DOHH2 (cell line): ENCODE measurements at regions not wholly inside any gene's neighbourhood (a gene's known extent, or its start where the extent isn't known, plus 50 kb on each side); places are given as distances from the start of the nearest gene placed in this dataset.

Experiments
- H3F3A ChIP-seq: fragments of 200-600 bp; sonication (generic), shearing (Covaris generic); 2 replicates; pipeline ENCODE4 v1.6.0; 2016; ENCODE audit warnings: antibody characterized with exemption, mild to moderate bottlenecking; ENCODE audit not compliant: control insufficient read depth, insufficient read depth
- H3K27ac ChIP-seq: fragments of 200-600 bp; sonication (generic); 2 replicates; pipeline ENCODE4 v1.5.1; 2014; ENCODE audit warnings: low read depth, mild to moderate bottlenecking, low read length, moderate library complexity
- H3K27me3 ChIP-seq: fragments of 200-600 bp; sonication (generic); 2 replicates; pipeline ENCODE4 v1.6.1; 2014; ENCODE audit warnings: mild to moderate bottlenecking, low read length, mixed read lengths; ENCODE audit not compliant: control insufficient read depth
- H3K36me3 ChIP-seq: fragments of 200-600 bp; sonication (generic); 2 replicates; pipeline ENCODE4 v1.6.1; 2014; ENCODE audit warnings: mild to moderate bottlenecking, low read length, moderate library complexity, mixed read lengths; ENCODE audit not compliant: control insufficient read depth
- H3K4me1 ChIP-seq: fragments of 200-600 bp; sonication (generic); 2 replicates; pipeline ENCODE4 v1.6.1; 2014; ENCODE audit warnings: mild to moderate bottlenecking, low read length, mixed read lengths; ENCODE audit not compliant: control insufficient read depth
- H3K4me2 ChIP-seq: fragments of 200-600 bp; sonication (generic); 2 replicates; pipeline ENCODE4 v1.6.0; 2014; ENCODE audit warnings: mild to moderate bottlenecking, low read length, moderate library complexity
- H3K4me3 ChIP-seq: fragments of 200-600 bp; sonication (generic); 2 replicates; pipeline ENCODE4 v1.5.1; 2014; ENCODE audit warnings: mild to moderate bottlenecking, low read length, mixed read lengths
- H3K79me2 ChIP-seq: fragments of 200-600 bp; sonication (generic); 2 replicates; pipeline ENCODE4 v1.6.1; 2014; ENCODE audit warnings: mild to moderate bottlenecking, low read length, mixed read lengths; ENCODE audit not compliant: control insufficient read depth
- H3K9me2 ChIP-seq: fragments of 200-600 bp; sonication (generic); replicated peaks from 2 replicates; pipeline ENCODE4 v1.6.1; 2014; ENCODE audit warnings: mild to moderate bottlenecking, low read length, mixed read lengths; ENCODE audit not compliant: control insufficient read depth
- H3K9me3 ChIP-seq: fragments of 200-600 bp; sonication (generic); 2 replicates; pipeline ENCODE4 v1.6.1; 2014; ENCODE audit warnings: antibody characterized with exemption, low read length, mixed read lengths; ENCODE audit not compliant: control insufficient read depth, insufficient read depth
- H4K20me1 ChIP-seq: fragments of 200-600 bp; sonication (generic); 2 replicates; pipeline ENCODE4 v1.6.0; 2014; ENCODE audit warnings: low read depth, mild to moderate bottlenecking, antibody characterized with exemption, low read length, moderate library complexity; ENCODE audit not compliant: control insufficient read depth, insufficient read depth
- CTCF ChIP-seq: fragments of 200-600 bp; sonication (generic); IDR thresholded peaks from one replicate; pipeline ENCODE4 v1.5.1; 2014; ENCODE audit warnings: antibody characterized with exemption, mild to moderate bottlenecking, low read depth, low read length; ENCODE audit not compliant: poor library complexity, severe bottlenecking
- EZH2phosphoT487 ChIP-seq: fragments of 200-600 bp; sonication (generic); IDR thresholded peaks from 2 replicates; pipeline ENCODE4 v1.6.1; 2017; ENCODE audit warnings: borderline replicate concordance, mild to moderate bottlenecking, antibody characterized with exemption, low read length, moderate library complexity, mixed read lengths

GRCh38 chr5:124551939-124552279 is 194.5 kb downstream of the ZNF608 start:
- no peaks in the 10 kb centered on the region for H3K36me3 ChIP-seq
- H3K9me3 ChIP-seq, result no peaks in the 10 kb centered on the region
- TF ChIP-seq EZH2phosphoT487 (no peak), CTCF (no peak)
- H3K27ac ChIP-seq, result no peak overlapping the region
- H3K4me2 ChIP-seq, result no peak overlapping the region
- no peaks in the 10 kb centered on the region for H3K4me1 ChIP-seq
- no peaks in the 10 kb centered on the region for H3K79me2 ChIP-seq
- H3F3A ChIP-seq, result no peaks in the 10 kb centered on the region
- no peaks in the 10 kb centered on the region for H3K9me2 ChIP-seq
- no peak overlapping the region for H3K4me3 ChIP-seq
- H3K27me3 ChIP-seq, result no peaks in the 10 kb centered on the region
- no peaks in the 10 kb centered on the region for H4K20me1 ChIP-seq

GRCh38 chr5:124550731-124551130 is 195.7 kb downstream of the ZNF608 start:
- H3K4me2 ChIP-seq, result no peak overlapping the region
- no peak overlapping the region for H3K4me3 ChIP-seq
- H3K27me3 ChIP-seq, result no peaks in the 10 kb centered on the region
- H3K36me3 ChIP-seq, result no peaks in the 10 kb centered on the region
- no peaks in the 10 kb centered on the region for H3K9me3 ChIP-seq
- no peaks in the 10 kb centered on the region for H3K79me2 ChIP-seq
- no peaks in the 10 kb centered on the region for H3K9me2 ChIP-seq
- no peak overlapping the region for H3K27ac ChIP-seq
- H3K4me1 ChIP-seq, result no peaks in the 10 kb centered on the region
- no peaks in the 10 kb centered on the region for H3F3A ChIP-seq
- no peak for TF ChIP-seq EZH2phosphoT487
- no peak for TF ChIP-seq CTCF
- no peaks in the 10 kb centered on the region for H4K20me1 ChIP-seq

- no peaks in the 10 kb centered on the region for H3K36me3 ChIP-seq
- no peaks in the 10 kb centered on the region for H4K20me1 ChIP-seq
- H3K27me3 ChIP-seq, result no peaks in the 10 kb centered on the region
- TF ChIP-seq CTCF (no peak), EZH2phosphoT487 (no peak)
- no peaks in the 10 kb centered on the region for H3K79me2 ChIP-seq
- H3K9me2 ChIP-seq, result no peaks in the 10 kb centered on the region
- no peaks in the 10 kb centered on the region for H3F3A ChIP-seq
- H3K4me3 ChIP-seq, result no peak overlapping the region
- H3K9me3 ChIP-seq, result no peaks in the 10 kb centered on the region
- no peak overlapping the region for H3K27ac ChIP-seq
- H3K4me2 ChIP-seq, result no peak overlapping the region
- no peaks in the 10 kb centered on the region for H3K4me1 ChIP-seq
These were observed 196.5 kb downstream of the ZNF608 start for GRCh38 chr5:124549891-124550436.
